Breast epithelium (tissue), 4 donors: ENCODE measurements at regions not wholly inside any gene's neighbourhood (a gene's known extent, or its start where the extent isn't known, plus 50 kb on each side); places are given as distances from the start of the nearest gene placed in this dataset.

ENCODE experiments used
- DNase-seq, 2 donors: peaks; one replicate each; pipeline ENCODE4 v3.0.0-alpha.2; 2019; ENCODE audit warnings: low spot score in 2 of 2
- H3K27ac ChIP-seq, 2 donors: fragments of 200-600 bp; sonication (generic) in 1 of 2; one replicate each; pipeline ENCODE4 v1.5.1; 2016 to 2019; ENCODE audit warnings: mild to moderate bottlenecking in 1 of 2
- H3K27me3 ChIP-seq, 2 donors: fragments of 200-600 bp; sonication (generic) in 1 of 2; one replicate each; pipeline versions ENCODE4 v1.5.1 to v1.6.0; 2017 to 2019; ENCODE audit warnings: control low read depth in 1 of 2, mild to moderate bottlenecking in 1 of 2
- H3K36me3 ChIP-seq: fragments of 200-600 bp; one replicate; pipeline ENCODE4 v1.5.1; 2019
- H3K4me1 ChIP-seq, 2 donors: fragments of 200-600 bp; sonication (generic); one replicate each; pipeline ENCODE4 v1.5.1; 2016 to 2019; ENCODE audit warnings: control low read depth in 1 of 2
- H3K4me3 ChIP-seq, 3 donors: fragments of 200-600 bp; sonication (generic); 1 replicate in 2 of 3; 2 replicates in 1 of 3; pipeline ENCODE4 v1.5.1; 2016 to 2019; ENCODE audit warnings: mild to moderate bottlenecking in 3 of 3, moderate library complexity in 2 of 3
- H3K9me3 ChIP-seq, 2 donors: fragments of 200-600 bp; sonication (generic) in 1 of 2; one replicate each; pipeline ENCODE4 v1.5.1; 2016 to 2019; ENCODE audit warnings: control low read depth in 1 of 2
- POLR2A ChIP-seq: fragments of 450-650 bp; IDR thresholded peaks from one replicate; pipeline ENCODE4 v1.6.1; 2016; ENCODE audit warnings: antibody characterized with exemption, mild to moderate bottlenecking, moderate library complexity
- POLR2AphosphoS5 ChIP-seq, 3 donors: sonication (generic); formaldehyde crosslinking; IDR thresholded peaks; one replicate each; pipeline ENCODE4 v1.6.1; 2017; ENCODE audit warnings: antibody characterized with exemption in 3 of 3
- intact Hi-C: fragments of 100-400 bp; cut with DNase I; formaldehyde crosslinking; loops from one replicate; pipeline ENCODE4 v1.15.1; 2023; ENCODE audit warnings: low total_unique reads
- TF ChIP-seq, protein P1 (sequence below), 3 donors: fragments of 450-650 bp; IDR thresholded peaks; one replicate each; pipeline ENCODE4 v1.5.1; 2016 to 2017; ENCODE audit warnings: antibody characterized with exemption in 3 of 3, mild to moderate bottlenecking in 3 of 3, moderate library complexity in 3 of 3

DNA sequence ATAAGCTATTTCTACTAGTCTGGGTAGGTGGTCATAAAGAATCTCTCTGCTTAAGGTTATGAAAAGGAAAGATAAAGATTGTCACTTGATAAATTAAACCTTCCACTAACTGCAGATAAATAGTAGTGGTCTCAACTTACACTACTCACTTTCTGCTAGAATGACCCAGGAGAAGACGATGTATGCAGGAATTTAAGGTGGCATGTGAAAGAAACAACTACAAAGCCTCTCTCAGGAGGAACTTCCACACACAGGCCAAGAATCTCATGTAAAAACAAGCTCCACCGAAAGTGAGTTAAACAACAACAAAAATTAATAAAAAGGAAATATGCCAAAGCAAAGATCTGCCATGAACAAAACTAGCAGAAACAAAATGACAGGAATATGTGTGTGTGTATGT lies 165.4 kb downstream of the CDC14C start:
- Histone ChIP-seq H3K9me3 (no peaks in the 10 kb centered on the region), H3K36me3 (no peaks in the 10 kb centered on the region), H3K4me1 (no peaks in the 10 kb centered on the region), H3K27me3 (no peaks in the 10 kb centered on the region), H3K27ac (no peak overlapping the region), H3K4me3 (no peak overlapping the region)
- no peak for DNase-seq
- TF ChIP-seq, protein P1, sequence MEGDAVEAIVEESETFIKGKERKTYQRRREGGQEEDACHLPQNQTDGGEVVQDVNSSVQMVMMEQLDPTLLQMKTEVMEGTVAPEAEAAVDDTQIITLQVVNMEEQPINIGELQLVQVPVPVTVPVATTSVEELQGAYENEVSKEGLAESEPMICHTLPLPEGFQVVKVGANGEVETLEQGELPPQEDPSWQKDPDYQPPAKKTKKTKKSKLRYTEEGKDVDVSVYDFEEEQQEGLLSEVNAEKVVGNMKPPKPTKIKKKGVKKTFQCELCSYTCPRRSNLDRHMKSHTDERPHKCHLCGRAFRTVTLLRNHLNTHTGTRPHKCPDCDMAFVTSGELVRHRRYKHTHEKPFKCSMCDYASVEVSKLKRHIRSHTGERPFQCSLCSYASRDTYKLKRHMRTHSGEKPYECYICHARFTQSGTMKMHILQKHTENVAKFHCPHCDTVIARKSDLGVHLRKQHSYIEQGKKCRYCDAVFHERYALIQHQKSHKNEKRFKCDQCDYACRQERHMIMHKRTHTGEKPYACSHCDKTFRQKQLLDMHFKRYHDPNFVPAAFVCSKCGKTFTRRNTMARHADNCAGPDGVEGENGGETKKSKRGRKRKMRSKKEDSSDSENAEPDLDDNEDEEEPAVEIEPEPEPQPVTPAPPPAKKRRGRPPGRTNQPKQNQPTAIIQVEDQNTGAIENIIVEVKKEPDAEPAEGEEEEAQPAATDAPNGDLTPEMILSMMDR (IDR thresholded peaks at IDR 0.05), result no peak
- TF ChIP-seq POLR2A (no peak), POLR2AphosphoS5 (IDR thresholded peaks at IDR 0.05) (no peak)
- intact Hi-C loops, result no loop called here

DNA sequence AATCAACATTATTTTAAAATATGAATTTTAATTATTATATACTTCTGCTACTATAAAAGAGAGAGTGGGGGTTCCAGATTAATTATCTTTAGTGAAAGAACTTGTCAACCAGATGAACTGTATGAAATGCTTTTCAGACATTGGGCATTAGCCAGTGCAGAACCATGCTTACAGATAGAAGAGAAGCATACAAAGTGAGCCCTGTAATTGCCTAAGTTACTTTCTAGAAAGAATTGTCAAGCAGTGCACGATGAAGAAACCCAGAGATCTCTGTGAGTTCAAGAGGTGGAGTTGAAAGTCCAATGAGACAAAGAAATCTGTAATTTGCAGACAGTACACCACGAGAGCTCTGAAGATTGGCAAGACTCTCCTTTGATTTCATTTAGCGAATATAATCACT lies 166.7 kb downstream of the CDC14C start:
- Histone ChIP-seq H3K4me3 (no peak overlapping the region), H3K36me3 (no peaks in the 10 kb centered on the region), H3K9me3 (no peaks in the 10 kb centered on the region), H3K27ac (no peak overlapping the region), H3K4me1 (no peaks in the 10 kb centered on the region), H3K27me3 (no peaks in the 10 kb centered on the region)
- intact Hi-C loops, result no loop called here
- no peak for DNase-seq
- TF ChIP-seq POLR2A (no peak), POLR2AphosphoS5 (IDR thresholded peaks at IDR 0.05) (no peak)
- TF ChIP-seq, protein P1 (IDR thresholded peaks at IDR 0.05), result no peak

DNA sequence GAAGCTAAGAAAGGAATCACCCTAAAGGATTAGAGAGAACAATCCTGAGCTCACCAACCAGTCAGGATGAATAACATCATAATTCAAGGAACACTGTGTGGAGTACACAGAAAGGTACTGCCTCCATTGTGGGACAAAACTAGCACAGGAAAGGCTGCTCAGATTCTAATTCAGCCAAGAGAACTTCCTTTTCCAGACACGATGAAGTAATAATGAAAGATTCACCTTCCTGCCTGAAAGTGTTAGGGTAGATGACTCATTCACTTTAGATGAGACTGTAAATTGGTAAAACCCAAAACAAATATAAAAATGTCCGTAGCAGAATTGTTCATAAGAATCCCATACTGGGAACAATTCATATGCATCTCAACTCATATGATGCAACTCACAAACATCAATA lies 167.2 kb downstream of the CDC14C start:
- H3K27ac ChIP-seq, result no peak overlapping the region
- H3K36me3 ChIP-seq, result no peaks in the 10 kb centered on the region
- no peaks in the 10 kb centered on the region for H3K4me1 ChIP-seq
- TF ChIP-seq, protein P1 (IDR thresholded peaks at IDR 0.05), result no peak
- TF ChIP-seq POLR2A, result no peak
- H3K27me3 ChIP-seq, result no peaks in the 10 kb centered on the region
- no peak overlapping the region for H3K4me3 ChIP-seq
- intact Hi-C loops, result no loop called here
- no peak for DNase-seq
- no peaks in the 10 kb centered on the region for H3K9me3 ChIP-seq

DNA sequence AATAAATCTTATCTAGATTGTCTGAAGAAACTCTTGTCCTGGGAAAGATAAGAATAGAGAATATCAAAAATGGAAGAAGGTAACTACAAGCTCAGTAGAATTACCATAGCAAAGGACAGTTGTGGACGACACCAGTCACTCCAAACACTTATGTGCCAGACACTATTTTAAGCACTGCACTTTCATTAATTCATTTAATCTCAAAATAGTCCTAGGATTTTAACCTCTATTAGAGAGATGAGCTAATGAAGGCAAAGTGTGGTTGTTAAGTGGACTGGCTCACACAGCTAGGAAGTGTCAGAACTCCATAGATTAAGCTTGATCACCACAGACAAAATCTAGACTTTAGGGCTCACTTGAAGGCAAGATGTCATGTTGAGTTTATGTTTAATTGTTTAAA lies 168.9 kb downstream of the CDC14C start:
- Histone ChIP-seq H3K36me3 (no peaks in the 10 kb centered on the region), H3K4me1 (no peaks in the 10 kb centered on the region), H3K27me3 (no peaks in the 10 kb centered on the region), H3K27ac (no peak overlapping the region), H3K4me3 (no peak overlapping the region), H3K9me3 (no peaks in the 10 kb centered on the region)
- intact Hi-C loops, result no loop called here
- DNase-seq, result no peak
- TF ChIP-seq POLR2AphosphoS5 (IDR thresholded peaks at IDR 0.05) (no peak), POLR2A (no peak)
- TF ChIP-seq, protein P1 (IDR thresholded peaks at IDR 0.05), result no peak

DNA sequence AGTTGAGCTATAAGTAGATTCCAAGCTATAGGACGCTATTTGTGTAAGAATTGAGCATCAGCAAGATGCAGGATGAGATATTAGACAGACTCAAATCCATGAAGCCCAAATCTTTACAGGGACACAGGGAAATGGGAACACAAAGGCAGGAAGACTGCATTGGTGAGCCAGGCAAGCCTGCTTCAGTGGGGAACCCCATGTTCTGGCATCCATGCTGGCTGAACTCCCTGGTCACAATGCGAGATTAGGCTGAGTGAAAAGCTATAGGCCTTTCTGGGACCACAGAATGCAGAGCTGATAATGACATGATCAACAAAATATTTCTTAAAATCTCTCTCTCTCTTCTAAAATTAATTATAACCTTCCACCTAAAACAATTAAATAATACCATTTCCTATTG lies 170.5 kb downstream of the CDC14C start:
- H3K27ac ChIP-seq, result no peak overlapping the region
- no peaks in the 10 kb centered on the region for H3K27me3 ChIP-seq
- no peak for DNase-seq
- TF ChIP-seq POLR2A (no peak), POLR2AphosphoS5 (IDR thresholded peaks at IDR 0.05) (no peak)
- TF ChIP-seq, protein P1 (IDR thresholded peaks at IDR 0.05), result no peak
- H3K9me3 ChIP-seq, result no peaks in the 10 kb centered on the region
- no peak overlapping the region for H3K4me3 ChIP-seq
- no peaks in the 10 kb centered on the region for H3K36me3 ChIP-seq
- H3K4me1 ChIP-seq, result no peaks in the 10 kb centered on the region
- intact Hi-C loops, result no loop called here
